ENCODE measurements at regions not wholly inside any gene's neighbourhood (a gene's known extent, or its start where the extent isn't known, plus 50 kb on each side); places are given as distances from the start of the nearest gene placed in this dataset.

DNA sequence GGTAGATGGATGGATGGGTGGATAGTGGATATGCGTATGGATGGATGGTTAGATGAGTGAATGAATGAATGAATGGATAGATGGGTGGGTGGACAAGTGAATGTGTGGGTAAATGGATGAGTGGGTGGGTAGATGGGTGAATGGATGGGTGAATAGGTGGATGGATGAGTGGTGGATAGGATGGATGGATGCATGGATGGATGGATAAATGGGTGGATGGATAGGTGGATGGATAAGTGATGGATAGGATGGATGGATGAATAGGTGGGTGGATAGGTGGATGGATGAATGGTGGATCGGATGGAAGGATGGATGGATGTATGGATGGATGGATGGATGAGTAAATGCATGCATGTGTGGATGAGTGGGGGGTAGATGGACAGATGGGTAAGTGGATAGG, 169.3 kb downstream of the ACKR3 start:
- 98% methylated on average over 2 of the region's 2 CpGs for WGBS (ENCODE audit: low lambda C conversion rate, missing lambda C conversion rate)
- no peaks in the 10 kb centered on the region for H4K20me1 ChIP-seq (ENCODE audit: insufficient read depth, poor library complexity, severe bottlenecking)
- no peak overlapping the region for H3K4me2 ChIP-seq
- TF ChIP-seq EZH2phosphoT487 (IDR thresholded peaks at IDR 0.05; ENCODE audit: low read depth, severe bottlenecking, unreplicated experiment) (no peak), EZH2 (IDR thresholded peaks at IDR 0.05; ENCODE audit: borderline replicate concordance) (no peak)
- TF ChIP-seq, protein P1, sequence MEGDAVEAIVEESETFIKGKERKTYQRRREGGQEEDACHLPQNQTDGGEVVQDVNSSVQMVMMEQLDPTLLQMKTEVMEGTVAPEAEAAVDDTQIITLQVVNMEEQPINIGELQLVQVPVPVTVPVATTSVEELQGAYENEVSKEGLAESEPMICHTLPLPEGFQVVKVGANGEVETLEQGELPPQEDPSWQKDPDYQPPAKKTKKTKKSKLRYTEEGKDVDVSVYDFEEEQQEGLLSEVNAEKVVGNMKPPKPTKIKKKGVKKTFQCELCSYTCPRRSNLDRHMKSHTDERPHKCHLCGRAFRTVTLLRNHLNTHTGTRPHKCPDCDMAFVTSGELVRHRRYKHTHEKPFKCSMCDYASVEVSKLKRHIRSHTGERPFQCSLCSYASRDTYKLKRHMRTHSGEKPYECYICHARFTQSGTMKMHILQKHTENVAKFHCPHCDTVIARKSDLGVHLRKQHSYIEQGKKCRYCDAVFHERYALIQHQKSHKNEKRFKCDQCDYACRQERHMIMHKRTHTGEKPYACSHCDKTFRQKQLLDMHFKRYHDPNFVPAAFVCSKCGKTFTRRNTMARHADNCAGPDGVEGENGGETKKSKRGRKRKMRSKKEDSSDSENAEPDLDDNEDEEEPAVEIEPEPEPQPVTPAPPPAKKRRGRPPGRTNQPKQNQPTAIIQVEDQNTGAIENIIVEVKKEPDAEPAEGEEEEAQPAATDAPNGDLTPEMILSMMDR (IDR thresholded peaks at IDR 0.05; ENCODE audit: poor library complexity) = no peak
- no peaks in the 10 kb centered on the region for H3K9me3 ChIP-seq (ENCODE audit: low read depth)
- DNase-seq (ENCODE audit: low spot score) = no peak
- H3K79me2 ChIP-seq = no peaks in the 10 kb centered on the region
- H3K9me2 ChIP-seq (replicated peaks; ENCODE audit: insufficient read depth) = no peaks in the 10 kb centered on the region
- no peak overlapping the region for H3K27ac ChIP-seq
- H3K27me3 ChIP-seq = no peaks in the 10 kb centered on the region
- H3K36me3 ChIP-seq (replicated peaks; ENCODE audit: insufficient read depth, low read depth) = no peaks in the 10 kb centered on the region
- no peak overlapping the region for H2AFZ ChIP-seq
- no peak overlapping the region for H3K4me3 ChIP-seq
- peaks cover 29% of the 10 kb centered on the region for H3K4me1 ChIP-seq (ENCODE audit: insufficient read depth)

DNA sequence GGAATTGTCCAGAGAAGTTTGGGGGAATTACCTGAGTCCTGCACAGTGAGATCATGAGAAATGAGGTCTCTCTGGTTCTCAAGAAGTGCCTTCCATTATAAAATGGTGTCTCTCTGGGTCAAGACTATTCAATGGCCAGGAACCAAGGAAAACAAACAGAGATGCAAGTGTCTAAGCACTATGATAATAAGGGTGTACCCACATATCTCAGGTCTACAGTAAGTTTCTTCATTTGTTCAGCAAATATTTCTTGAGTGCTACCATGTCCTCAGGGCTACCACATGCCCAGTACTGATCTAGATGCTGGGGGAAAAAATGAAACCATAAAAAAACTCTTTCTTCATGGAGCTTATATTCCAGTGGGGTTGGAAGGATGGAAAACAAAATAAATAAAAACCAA, 170.0 kb downstream of the ACKR3 start:
- H3K4me1 ChIP-seq (ENCODE audit: insufficient read depth) = peaks cover 35% of the 10 kb centered on the region
- no peak overlapping the region for H3K4me3 ChIP-seq
- no peak overlapping the region for H3K27ac ChIP-seq
- H3K9me3 ChIP-seq (ENCODE audit: low read depth) = no peaks in the 10 kb centered on the region
- DNase-seq (ENCODE audit: low spot score) = no peak
- TF ChIP-seq EZH2 (IDR thresholded peaks at IDR 0.05; ENCODE audit: borderline replicate concordance) = no peak
- TF ChIP-seq EZH2phosphoT487 (IDR thresholded peaks at IDR 0.05; ENCODE audit: low read depth, severe bottlenecking, unreplicated experiment) = no peak
- TF ChIP-seq, protein P1 (IDR thresholded peaks at IDR 0.05; ENCODE audit: poor library complexity) = no peak
- no peaks in the 10 kb centered on the region for H4K20me1 ChIP-seq (ENCODE audit: insufficient read depth, poor library complexity, severe bottlenecking)
- H2AFZ ChIP-seq = no peak overlapping the region
- H3K27me3 ChIP-seq = no peaks in the 10 kb centered on the region
- H3K4me2 ChIP-seq = no peak overlapping the region
- no peaks in the 10 kb centered on the region for H3K79me2 ChIP-seq
- no peaks in the 10 kb centered on the region for H3K36me3 ChIP-seq (replicated peaks; ENCODE audit: insufficient read depth, low read depth)
- no peaks in the 10 kb centered on the region for H3K9me2 ChIP-seq (replicated peaks; ENCODE audit: insufficient read depth)

DNA sequence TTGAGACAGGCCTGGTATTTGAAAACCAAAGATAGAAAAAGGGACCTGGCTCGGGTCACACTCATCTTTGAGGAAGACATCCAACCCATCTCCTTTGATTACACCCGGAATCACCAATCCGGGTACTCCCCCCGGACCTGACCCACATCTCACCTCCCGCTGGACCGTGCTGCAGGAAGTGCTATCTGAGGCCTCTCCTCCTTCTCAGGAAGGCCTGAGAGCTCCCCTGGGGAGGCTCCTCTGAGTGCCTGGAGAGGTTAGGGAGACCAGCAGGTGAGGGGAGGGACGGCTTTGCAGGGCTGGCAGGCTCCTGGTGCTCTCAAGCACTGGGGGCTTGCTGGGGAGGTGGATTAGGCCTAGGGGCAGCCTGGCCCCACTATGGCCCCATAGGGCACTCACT, 170.9 kb downstream of the ACKR3 start:
- H3K4me1 ChIP-seq (ENCODE audit: insufficient read depth) = peaks cover 38% of the 10 kb centered on the region
- H4K20me1 ChIP-seq (ENCODE audit: insufficient read depth, poor library complexity, severe bottlenecking) = no peaks in the 10 kb centered on the region
- no peaks in the 10 kb centered on the region for H3K9me3 ChIP-seq (ENCODE audit: low read depth)
- H3K4me2 ChIP-seq = no peak overlapping the region
- no peaks in the 10 kb centered on the region for H3K9me2 ChIP-seq (replicated peaks; ENCODE audit: insufficient read depth)
- H2AFZ ChIP-seq = no peak overlapping the region
- H3K36me3 ChIP-seq (replicated peaks; ENCODE audit: insufficient read depth, low read depth) = no peaks in the 10 kb centered on the region
- no peak overlapping the region for H3K27ac ChIP-seq
- H3K27me3 ChIP-seq = no peaks in the 10 kb centered on the region
- no peaks in the 10 kb centered on the region for H3K79me2 ChIP-seq
- DNase-seq (ENCODE audit: low spot score) = no peak
- H3K4me3 ChIP-seq = no peak overlapping the region
- WGBS (ENCODE audit: low lambda C conversion rate, missing lambda C conversion rate) = 74% methylated on average over 7 of the region's 7 CpGs
- TF ChIP-seq EZH2phosphoT487 (IDR thresholded peaks at IDR 0.05; ENCODE audit: low read depth, severe bottlenecking, unreplicated experiment) (no peak), EZH2 (IDR thresholded peaks at IDR 0.05; ENCODE audit: borderline replicate concordance) (no peak)
- TF ChIP-seq, protein P1 (IDR thresholded peaks at IDR 0.05; ENCODE audit: poor library complexity) = no peak
